GM20000 (cell line): ENCODE measurements at regions not wholly inside any gene's neighbourhood (a gene's known extent, or its start where the extent isn't known, plus 50 kb on each side); places are given as distances from the start of the nearest gene placed in this dataset.

Experiments used
- DNase-seq: peaks from one replicate; pipeline ENCODE4 v3.0.0; 2012; ENCODE audit warnings: low spot score
- TF ChIP-seq, protein P1 (sequence below): IDR thresholded peaks from 2 replicates; pipeline ENCODE4 v1.5.1; 2012; ENCODE audit warnings: mild to moderate bottlenecking, control low read depth; ENCODE audit errors: extremely low read depth, missing control alignments

GRCh38 chr14:51533872-51534553, 117.7 kb upstream of the FRMD6 start:
- DNase-seq: no peak
- TF ChIP-seq, protein P1, sequence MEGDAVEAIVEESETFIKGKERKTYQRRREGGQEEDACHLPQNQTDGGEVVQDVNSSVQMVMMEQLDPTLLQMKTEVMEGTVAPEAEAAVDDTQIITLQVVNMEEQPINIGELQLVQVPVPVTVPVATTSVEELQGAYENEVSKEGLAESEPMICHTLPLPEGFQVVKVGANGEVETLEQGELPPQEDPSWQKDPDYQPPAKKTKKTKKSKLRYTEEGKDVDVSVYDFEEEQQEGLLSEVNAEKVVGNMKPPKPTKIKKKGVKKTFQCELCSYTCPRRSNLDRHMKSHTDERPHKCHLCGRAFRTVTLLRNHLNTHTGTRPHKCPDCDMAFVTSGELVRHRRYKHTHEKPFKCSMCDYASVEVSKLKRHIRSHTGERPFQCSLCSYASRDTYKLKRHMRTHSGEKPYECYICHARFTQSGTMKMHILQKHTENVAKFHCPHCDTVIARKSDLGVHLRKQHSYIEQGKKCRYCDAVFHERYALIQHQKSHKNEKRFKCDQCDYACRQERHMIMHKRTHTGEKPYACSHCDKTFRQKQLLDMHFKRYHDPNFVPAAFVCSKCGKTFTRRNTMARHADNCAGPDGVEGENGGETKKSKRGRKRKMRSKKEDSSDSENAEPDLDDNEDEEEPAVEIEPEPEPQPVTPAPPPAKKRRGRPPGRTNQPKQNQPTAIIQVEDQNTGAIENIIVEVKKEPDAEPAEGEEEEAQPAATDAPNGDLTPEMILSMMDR: no peak

- DNase-seq: no peak
- TF ChIP-seq, protein P1: no peak
Observed at GRCh38 chr14:51534610-51535011, 117.1 kb upstream of the FRMD6 start.

GRCh38 chr14:51535443-51536044, 116.2 kb upstream of the FRMD6 start:
- no peak for DNase-seq
- TF ChIP-seq, protein P1: no peak

- TF ChIP-seq, protein P1: no peak
- DNase-seq: no peak
Observed at GRCh38 chr14:51538973-51539372, 112.7 kb upstream of the FRMD6 start.

GRCh38 chr14:51539571-51540037, 112.1 kb upstream of the FRMD6 start:
- TF ChIP-seq, protein P1: no peak
- DNase-seq: no peak

- DNase-seq: no peak
- TF ChIP-seq, protein P1: no peak
Observed at GRCh38 chr14:51540364-51540763, 111.3 kb upstream of the FRMD6 start.

DNA sequence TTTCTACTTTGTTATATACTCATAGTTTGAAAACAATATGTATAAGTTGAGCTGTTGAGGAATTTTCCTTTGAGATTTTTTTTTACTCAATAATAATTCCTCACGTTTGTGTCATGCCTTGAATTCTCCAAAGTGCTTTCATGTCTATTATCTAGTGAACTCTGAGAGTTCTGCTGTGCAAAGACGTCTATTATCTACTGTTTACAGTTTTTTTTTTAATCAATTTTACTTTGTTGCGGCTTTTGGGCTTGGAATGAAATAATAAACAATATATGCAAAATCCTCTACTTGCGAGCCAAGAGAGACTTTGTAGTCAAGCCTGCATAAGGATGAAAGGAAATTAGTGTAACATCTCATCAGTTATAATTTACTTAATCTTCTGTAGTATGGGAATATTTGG, 107.2 kb upstream of the FRMD6 start:
- TF ChIP-seq, protein P1: no peak
- DNase-seq: no peak
